MCF 10A (cell line): ENCODE measurements at regions not wholly inside any gene's neighbourhood (a gene's known extent, or its start where the extent isn't known, plus 50 kb on each side); places are given as distances from the start of the nearest gene placed in this dataset.

Experiments
- BruUV-seq: library from RNA; stranded (reverse); fragments of 400-500 nt; replicated peaks from 2 replicates; lab custom pipeline; 2021; lab: Mats Ljungman, UMichigan
- CTCF ChIA-PET: fragments of 300-600 bp; sonication (Branson Sonifier 250); formaldehyde crosslinking; extraction: SDS; loops from one replicate; lab custom pipeline; 2021; ENCODE audit warnings: antibody characterized with exemption, inconsistent platforms; lab: Yijun Ruan, JAX
- POLR2A ChIA-PET: fragments of 300-600, 350-650 bp; sonication (Branson Sonifier 250); formaldehyde crosslinking; extraction: SDS; loops from one replicate; lab custom pipeline; 2020; ENCODE audit warnings: antibody characterized with exemption, inconsistent platforms; lab: Yijun Ruan, JAX
- DNase-seq: peaks from one replicate; pipeline ENCODE4 v3.0.0-alpha.2; 2018; ENCODE audit not compliant: unreplicated experiment
- H3K27ac Mint-ChIP-seq: one replicate; pipeline ENCODE4 v1.8.0; 2022; ENCODE audit warnings: mild to moderate bottlenecking, low read depth, mixed read lengths; ENCODE audit not compliant: unreplicated experiment
- H3K27me3 Mint-ChIP-seq: one replicate; pipeline ENCODE4 v1.8.0; 2022; ENCODE audit warnings: mixed read lengths; ENCODE audit not compliant: insufficient read depth, unreplicated experiment
- H3K36me3 Mint-ChIP-seq: one replicate; pipeline ENCODE4 v1.8.0; 2022; ENCODE audit warnings: mild to moderate bottlenecking, moderate library complexity, mixed read lengths; ENCODE audit not compliant: insufficient read depth, unreplicated experiment
- H3K4me1 Mint-ChIP-seq: one replicate; pipeline ENCODE4 v1.8.0; 2022; ENCODE audit warnings: mixed read lengths; ENCODE audit not compliant: insufficient read depth, unreplicated experiment
- H3K4me3 Mint-ChIP-seq: one replicate; pipeline ENCODE4 v1.8.0; 2022; ENCODE audit warnings: mild to moderate bottlenecking, moderate library complexity, mixed read lengths; ENCODE audit not compliant: unreplicated experiment
- H3K9me3 Mint-ChIP-seq: one replicate; pipeline ENCODE4 v1.8.0; 2022; ENCODE audit warnings: mixed read lengths; ENCODE audit not compliant: unreplicated experiment
- intact Hi-C: fragments of 100-400 bp; cut with micrococcal nuclease; formaldehyde crosslinking; loops from 2 replicates; pipeline ENCODE4 v1.14.1; 2022
- TF ChIP-seq, protein P1 (sequence below): fragments of 200-600 bp; IDR thresholded peaks from one replicate; pipeline ENCODE4 v1.8.0; 2022; ENCODE audit warnings: antibody characterized with exemption, mild to moderate bottlenecking; ENCODE audit not compliant: unreplicated experiment

DNA sequence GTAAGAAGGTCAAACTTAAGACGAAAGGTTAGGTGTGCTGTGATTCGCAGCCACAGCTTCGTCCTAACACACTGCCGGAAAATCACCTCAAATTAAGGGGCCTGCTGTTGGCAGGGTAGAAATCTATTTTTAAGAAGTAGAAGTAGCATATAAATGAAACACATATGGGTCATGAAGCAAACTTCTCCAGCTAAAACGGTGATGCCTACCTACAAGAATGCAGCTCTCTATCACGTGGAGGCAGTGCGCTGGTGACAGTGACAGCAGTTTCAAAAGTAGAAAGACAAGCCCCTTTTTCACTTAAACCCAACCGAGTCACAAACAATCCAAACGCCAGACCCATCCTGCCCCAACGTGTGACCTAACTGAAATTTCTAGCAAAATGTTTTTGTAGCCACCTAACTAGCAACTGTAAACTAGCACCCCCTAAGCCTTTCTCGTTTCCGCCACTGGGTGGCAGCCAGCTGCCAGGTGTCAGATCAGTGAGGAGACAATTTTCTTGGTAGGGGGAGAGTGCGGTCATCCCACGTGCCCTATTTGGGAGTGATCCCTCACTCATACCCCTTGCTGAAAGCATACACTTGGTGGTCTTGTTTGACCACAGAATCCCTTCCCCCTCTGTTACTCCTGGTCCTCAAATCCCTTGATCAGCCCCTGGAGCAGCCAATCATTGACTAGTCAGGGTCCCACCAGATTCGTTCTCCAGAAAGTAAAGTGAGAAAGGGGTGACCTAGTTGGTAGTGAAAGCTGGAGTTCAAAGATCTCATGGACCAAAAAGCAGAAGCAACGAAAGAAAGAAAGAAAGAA, 71.8 kb upstream of the MAMDC2 start:
- Mint-ChIP-seq H3K4me1 (peaks cover 25% of the 10 kb centered on the region), H3K27me3 (no peaks in the 10 kb centered on the region), H3K27ac (peak overlapping the region; percentile 91), H3K9me3 (no peaks in the 10 kb centered on the region), H3K4me3 (no peak overlapping the region), H3K36me3 (no peaks in the 10 kb centered on the region)
- ChIA-PET POLR2A (interaction anchor here (1.6 to 2.0 kb wide), 2 partner anchors 139 to 142 kb away, joined by 8 to 13 read pairs; no protein-coding TSS in a partner anchor), CTCF (interaction anchor here (0.6 to 21.2 kb wide), 49 partner anchors 9 to 631 kb away, joined by 3 to 684 read pairs (median 4); partner anchors contain the start of gene MAMDC2)
- DNase-seq: peak; percentile 73
- intact Hi-C loops: loop anchor here (1.0 to 10.0 kb wide), 4 partner anchors 73 to 630 kb away; partner anchors contain the start of gene MAMDC2
- no TSS peak for BruUV-seq
- TF ChIP-seq, protein P1, sequence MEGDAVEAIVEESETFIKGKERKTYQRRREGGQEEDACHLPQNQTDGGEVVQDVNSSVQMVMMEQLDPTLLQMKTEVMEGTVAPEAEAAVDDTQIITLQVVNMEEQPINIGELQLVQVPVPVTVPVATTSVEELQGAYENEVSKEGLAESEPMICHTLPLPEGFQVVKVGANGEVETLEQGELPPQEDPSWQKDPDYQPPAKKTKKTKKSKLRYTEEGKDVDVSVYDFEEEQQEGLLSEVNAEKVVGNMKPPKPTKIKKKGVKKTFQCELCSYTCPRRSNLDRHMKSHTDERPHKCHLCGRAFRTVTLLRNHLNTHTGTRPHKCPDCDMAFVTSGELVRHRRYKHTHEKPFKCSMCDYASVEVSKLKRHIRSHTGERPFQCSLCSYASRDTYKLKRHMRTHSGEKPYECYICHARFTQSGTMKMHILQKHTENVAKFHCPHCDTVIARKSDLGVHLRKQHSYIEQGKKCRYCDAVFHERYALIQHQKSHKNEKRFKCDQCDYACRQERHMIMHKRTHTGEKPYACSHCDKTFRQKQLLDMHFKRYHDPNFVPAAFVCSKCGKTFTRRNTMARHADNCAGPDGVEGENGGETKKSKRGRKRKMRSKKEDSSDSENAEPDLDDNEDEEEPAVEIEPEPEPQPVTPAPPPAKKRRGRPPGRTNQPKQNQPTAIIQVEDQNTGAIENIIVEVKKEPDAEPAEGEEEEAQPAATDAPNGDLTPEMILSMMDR: peak; percentile 94

DNA sequence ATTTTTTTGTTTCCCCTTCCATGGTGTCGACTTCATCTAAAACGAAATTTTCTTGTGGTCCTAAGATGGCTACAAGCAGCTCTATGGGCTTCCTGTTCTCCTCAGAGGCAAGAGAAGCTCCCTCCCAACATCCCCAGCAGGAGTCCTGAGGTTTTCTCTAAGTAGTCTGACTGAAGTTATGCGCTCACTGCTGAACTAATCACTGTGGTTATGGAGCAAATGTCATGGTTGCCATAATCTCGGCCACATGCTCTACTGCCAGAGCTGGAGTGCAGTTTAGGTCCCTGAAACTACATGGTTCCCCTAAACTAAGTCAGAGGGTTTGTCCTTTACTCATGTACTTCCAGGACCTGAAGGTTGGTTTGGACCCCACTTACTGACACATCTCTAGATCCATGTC, 68.0 kb upstream of the MAMDC2 start:
- TF ChIP-seq, protein P1: no peak
- Mint-ChIP-seq H3K4me3 (no peak overlapping the region), H3K36me3 (no peaks in the 10 kb centered on the region), H3K27ac (peak overlapping the region; percentile 96), H3K27me3 (no peaks in the 10 kb centered on the region), H3K4me1 (peaks cover 31% of the 10 kb centered on the region), H3K9me3 (no peaks in the 10 kb centered on the region)
- intact Hi-C loops: loop anchor here (1.0 to 10.0 kb wide), 2 partner anchors 69 to 136 kb away; partner anchors contain the start of gene MAMDC2
- no peak for DNase-seq
- ChIA-PET POLR2A (interaction anchor here (0.6 to 2.9 kb wide), 13 partner anchors 11 to 627 kb away, joined by 3 to 17 read pairs (median 4); no protein-coding TSS in a partner anchor), CTCF (interaction anchor here (0.6 to 21.2 kb wide), 12 partner anchors 36 to 627 kb away, joined by 3 to 684 read pairs (median 4); no protein-coding TSS in a partner anchor)
- TSS peak; percentile 99 for BruUV-seq

DNA sequence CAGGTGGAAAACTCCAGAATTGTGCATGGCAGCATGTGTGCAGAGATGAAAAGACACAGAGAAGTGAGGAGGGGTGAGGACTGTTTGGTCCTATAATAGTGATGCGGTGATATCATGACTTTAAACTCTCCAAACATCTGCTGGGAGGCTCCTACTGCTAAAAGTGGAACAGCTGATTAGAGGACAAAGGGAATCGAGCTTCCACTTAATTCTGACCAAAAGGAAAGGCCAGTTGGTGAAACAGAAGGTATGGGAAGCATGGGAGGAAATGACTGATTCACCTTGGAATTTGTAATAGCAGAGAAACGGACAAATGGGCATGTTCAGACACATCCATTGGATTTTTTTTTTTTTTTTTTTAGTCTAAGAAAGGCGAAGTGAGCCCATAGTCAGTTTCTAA, 67.5 kb upstream of the MAMDC2 start:
- BruUV-seq: no TSS peak

More for the DNA sequence above, 67.5 kb upstream of the MAMDC2 start:
- TF ChIP-seq, protein P1: no peak
- peak; percentile 81 for DNase-seq
- H3K4me1 Mint-ChIP-seq: peaks cover 31% of the 10 kb centered on the region
- intact Hi-C loops: loop anchor here (1.0 to 10.0 kb wide), 2 partner anchors 69 to 135 kb away; partner anchors contain the start of gene MAMDC2
- H3K27ac Mint-ChIP-seq: peak overlapping the region; percentile 96
- no peaks in the 10 kb centered on the region for H3K27me3 Mint-ChIP-seq
- H3K36me3 Mint-ChIP-seq: no peaks in the 10 kb centered on the region
- ChIA-PET CTCF (interaction anchor here (0.6 to 21.2 kb wide), 11 partner anchors 57 to 626 kb away, joined by 3 to 684 read pairs (median 4); no protein-coding TSS in a partner anchor), POLR2A (interaction anchor here (0.6 to 2.9 kb wide), 16 partner anchors 11 to 1712 kb away, joined by 3 to 17 read pairs (median 4); no protein-coding TSS in a partner anchor)
- no peak overlapping the region for H3K4me3 Mint-ChIP-seq
- H3K9me3 Mint-ChIP-seq: no peaks in the 10 kb centered on the region
